Lower leg skin (tissue), 4 donors: ENCODE measurements at regions not wholly inside any gene's neighbourhood (a gene's known extent, or its start where the extent isn't known, plus 50 kb on each side); places are given as distances from the start of the nearest gene placed in this dataset.

ENCODE experiments used
- DNase-seq, 2 donors: peaks; one replicate each; pipeline ENCODE4 v3.0.0-alpha.2; 2019; ENCODE audit warnings: low spot score in 2 of 2
- H3K4me3 ChIP-seq: fragments of 200-600 bp; sonication (generic); 2 replicates; pipeline ENCODE4 v1.5.1; 2017; ENCODE audit warnings: mild to moderate bottlenecking, low read depth; ENCODE audit not compliant: poor library complexity, severe bottlenecking
- POLR2A ChIP-seq, 2 donors: fragments of 450-650 bp; IDR thresholded peaks; one replicate each; pipeline ENCODE4 v1.6.1; 2016 to 2017; ENCODE audit warnings: antibody characterized with exemption in 2 of 2, mild to moderate bottlenecking in 1 of 2, moderate library complexity in 1 of 2
- WGBS, 2 donors: methylation state at CpG; one replicate each; pipeline ENCODE4 v1.1.5; 2018; 5-methylcytosine and 5-hydroxymethylcytosine counted together
- intact Hi-C: fragments of 100-400 bp; cut with DNase I; formaldehyde crosslinking; loops from one replicate; pipeline ENCODE4 v1.15.0; 2023; ENCODE audit warnings: low total_unique reads
- TF ChIP-seq, protein P1 (sequence below), 3 donors: fragments of 450-650 bp; IDR thresholded peaks; one replicate each; pipeline ENCODE4 v1.5.1; 2016; ENCODE audit warnings: antibody characterized with exemption in 3 of 3, mild to moderate bottlenecking in 3 of 3, moderate library complexity in 2 of 3

DNA sequence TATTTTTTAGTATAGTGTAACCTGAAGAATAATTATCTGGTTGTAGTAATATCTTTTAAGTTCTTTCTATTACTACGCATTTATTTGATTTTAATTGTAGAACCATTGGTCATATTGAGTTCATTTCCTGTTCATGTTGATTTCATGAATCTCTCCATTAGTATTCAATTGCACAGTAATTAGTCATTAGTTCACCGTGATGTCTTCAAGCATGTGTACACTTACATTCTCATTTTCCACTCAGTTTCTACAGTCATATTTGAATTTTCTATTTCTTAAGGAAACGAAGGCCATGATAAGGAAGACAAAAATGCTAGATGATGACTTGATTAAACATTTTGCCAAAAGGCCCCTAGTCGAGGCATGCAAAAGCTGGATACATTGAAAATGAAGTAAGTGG lies 333.7 kb upstream of the FANCL start:
- H3K4me3 ChIP-seq: no peak overlapping the region
- no peak for DNase-seq
- intact Hi-C loops: no loop called here
- TF ChIP-seq, protein P1, sequence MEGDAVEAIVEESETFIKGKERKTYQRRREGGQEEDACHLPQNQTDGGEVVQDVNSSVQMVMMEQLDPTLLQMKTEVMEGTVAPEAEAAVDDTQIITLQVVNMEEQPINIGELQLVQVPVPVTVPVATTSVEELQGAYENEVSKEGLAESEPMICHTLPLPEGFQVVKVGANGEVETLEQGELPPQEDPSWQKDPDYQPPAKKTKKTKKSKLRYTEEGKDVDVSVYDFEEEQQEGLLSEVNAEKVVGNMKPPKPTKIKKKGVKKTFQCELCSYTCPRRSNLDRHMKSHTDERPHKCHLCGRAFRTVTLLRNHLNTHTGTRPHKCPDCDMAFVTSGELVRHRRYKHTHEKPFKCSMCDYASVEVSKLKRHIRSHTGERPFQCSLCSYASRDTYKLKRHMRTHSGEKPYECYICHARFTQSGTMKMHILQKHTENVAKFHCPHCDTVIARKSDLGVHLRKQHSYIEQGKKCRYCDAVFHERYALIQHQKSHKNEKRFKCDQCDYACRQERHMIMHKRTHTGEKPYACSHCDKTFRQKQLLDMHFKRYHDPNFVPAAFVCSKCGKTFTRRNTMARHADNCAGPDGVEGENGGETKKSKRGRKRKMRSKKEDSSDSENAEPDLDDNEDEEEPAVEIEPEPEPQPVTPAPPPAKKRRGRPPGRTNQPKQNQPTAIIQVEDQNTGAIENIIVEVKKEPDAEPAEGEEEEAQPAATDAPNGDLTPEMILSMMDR (IDR thresholded peaks at IDR 0.05): no peak
- TF ChIP-seq POLR2A (IDR thresholded peaks at IDR 0.05): no peak
- WGBS, 2 donors: 65 to 68% methylated on average over 4 of the region's 4 CpGs

DNA sequence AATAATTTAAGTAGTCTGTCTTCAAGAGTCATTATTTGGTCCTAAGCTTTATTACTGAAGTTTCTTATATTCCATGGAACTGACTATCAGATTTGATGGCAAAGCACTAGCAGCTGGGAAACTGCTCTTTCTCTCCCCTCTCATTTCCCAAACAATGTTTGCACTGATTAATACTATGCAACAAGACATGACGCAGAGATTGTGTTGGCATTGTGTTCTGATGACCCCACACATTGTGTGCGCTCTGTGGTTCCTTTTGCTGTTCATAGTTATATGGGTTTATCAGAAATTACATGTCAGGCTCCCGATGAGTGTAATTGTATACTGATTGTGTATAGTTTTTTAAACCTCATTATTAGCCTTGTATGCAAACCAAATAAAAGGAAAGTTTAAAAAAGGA lies 331.6 kb upstream of the FANCL start:
- no peak overlapping the region for H3K4me3 ChIP-seq
- 91 to 92% methylated on average over 3 of the region's 3 CpGs for WGBS, 2 donors
- TF ChIP-seq POLR2A (IDR thresholded peaks at IDR 0.05): no peak
- TF ChIP-seq, protein P1 (IDR thresholded peaks at IDR 0.05): no peak
- intact Hi-C loops: no loop called here
- DNase-seq: no peak

DNA sequence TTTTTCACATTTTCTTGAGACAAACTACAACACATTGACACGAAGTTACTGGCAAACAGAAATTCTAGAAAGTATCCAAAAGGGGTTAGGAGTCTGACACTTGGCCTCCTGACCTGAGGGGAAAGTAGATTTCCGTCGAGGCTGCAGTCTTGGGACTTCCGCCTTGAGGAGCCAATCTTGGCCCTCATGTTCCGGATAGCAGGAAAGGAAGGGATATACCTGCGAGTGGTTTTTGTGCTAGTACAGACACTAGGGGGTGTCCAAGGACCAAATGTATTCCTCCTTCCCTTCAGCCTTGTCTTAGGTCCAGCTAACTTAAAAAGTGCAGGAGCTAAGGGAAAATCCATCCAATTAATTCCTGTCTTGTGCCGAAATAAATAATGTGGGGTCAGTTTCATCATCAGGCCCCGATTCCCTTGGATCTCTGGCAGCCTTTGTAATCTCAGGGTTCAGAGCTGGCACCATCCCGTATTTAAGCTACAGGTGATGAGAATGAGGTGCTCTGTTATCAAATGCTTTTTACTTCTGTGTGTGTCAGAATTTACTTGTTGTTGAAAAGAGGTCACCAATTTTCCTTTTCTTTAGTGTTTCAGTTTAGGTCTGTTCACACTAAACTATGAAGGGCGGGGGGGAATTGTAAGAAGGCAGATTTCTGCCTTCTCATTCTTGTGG lies 330.2 kb upstream of the FANCL start:
- WGBS, 2 donors: 19 to 26% methylated on average over 10 of the region's 10 CpGs
- peak in 1 of 2 donors; percentile 16 for DNase-seq
- intact Hi-C loops: no loop called here
- H3K4me3 ChIP-seq: no peak overlapping the region
- no peak for TF ChIP-seq POLR2A (IDR thresholded peaks at IDR 0.05)
- TF ChIP-seq, protein P1 (IDR thresholded peaks at IDR 0.05): no peak

DNA sequence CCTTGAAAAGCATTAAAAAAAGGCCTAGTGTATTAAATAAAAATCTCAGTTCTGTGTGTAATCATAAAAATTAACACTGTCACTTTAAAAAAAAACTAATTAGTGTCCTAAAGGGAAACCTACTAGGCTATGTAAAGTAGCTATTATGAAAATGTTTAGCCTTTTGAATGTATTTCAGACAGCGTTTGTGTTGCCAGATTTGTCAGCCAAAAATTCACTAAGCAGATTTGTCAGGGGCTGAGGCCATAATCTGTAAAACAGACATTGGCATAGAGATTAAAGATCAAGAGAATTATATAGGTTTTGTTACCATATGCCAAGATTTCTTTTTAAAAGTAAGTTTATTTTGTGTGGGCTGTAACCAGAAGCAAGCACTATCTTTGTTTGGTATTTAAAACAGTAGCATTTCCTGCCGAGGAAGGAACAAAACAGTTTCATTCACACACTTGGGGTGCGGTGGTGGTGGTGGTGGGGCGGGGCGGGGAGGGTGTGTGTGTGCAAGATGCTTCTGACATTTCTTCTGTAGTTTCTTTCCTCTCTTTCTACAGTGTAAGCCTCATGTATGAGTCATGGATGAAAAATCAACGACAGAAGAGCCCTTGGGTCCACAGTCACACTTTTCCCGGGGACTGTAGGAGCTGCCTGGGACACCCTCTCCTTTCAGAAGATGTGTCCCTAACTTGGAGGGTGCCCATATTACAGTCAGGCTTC lies 328.5 kb upstream of the FANCL start:
- WGBS, 2 donors: 24% methylated on average over 7 of the region's 7 CpGs
- H3K4me3 ChIP-seq: no peak overlapping the region

DNA sequence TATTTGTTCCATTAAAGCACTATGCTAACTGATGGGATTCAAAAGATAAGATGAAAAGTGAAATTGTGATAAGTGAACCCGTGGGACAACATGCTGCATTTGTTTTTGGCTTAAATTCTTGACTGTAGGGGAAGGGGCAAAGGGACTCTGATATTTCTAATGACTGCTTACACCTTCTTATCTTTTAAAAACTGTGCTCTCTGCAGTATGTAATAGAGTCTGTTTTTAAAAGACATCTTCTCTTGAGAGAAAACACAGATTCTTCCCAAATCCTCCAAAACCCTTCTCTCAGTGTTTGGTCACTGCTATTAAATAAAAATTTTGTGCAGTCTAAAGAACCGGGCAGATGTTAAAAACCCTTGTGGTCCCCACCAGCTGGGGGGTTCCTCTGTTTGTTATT lies 327.8 kb upstream of the FANCL start:
- no peak overlapping the region for H3K4me3 ChIP-seq
- no peak for DNase-seq
- WGBS, 2 donors: 75 to 76% methylated on average over 2 of the region's 2 CpGs
- intact Hi-C loops: no loop called here
- TF ChIP-seq POLR2A (IDR thresholded peaks at IDR 0.05): no peak
- TF ChIP-seq, protein P1 (IDR thresholded peaks at IDR 0.05): no peak

More for the DNA sequence above, 328.5 kb upstream of the FANCL start:
- TF ChIP-seq, protein P1 (IDR thresholded peaks at IDR 0.05): no peak
- no peak for TF ChIP-seq POLR2A (IDR thresholded peaks at IDR 0.05)
- DNase-seq: no peak
- intact Hi-C loops: no loop called here
